ENCODE measurements at regions not wholly inside any gene's neighbourhood (a gene's known extent, or its start where the extent isn't known, plus 50 kb on each side); places are given as distances from the start of the nearest gene placed in this dataset.

DNA sequence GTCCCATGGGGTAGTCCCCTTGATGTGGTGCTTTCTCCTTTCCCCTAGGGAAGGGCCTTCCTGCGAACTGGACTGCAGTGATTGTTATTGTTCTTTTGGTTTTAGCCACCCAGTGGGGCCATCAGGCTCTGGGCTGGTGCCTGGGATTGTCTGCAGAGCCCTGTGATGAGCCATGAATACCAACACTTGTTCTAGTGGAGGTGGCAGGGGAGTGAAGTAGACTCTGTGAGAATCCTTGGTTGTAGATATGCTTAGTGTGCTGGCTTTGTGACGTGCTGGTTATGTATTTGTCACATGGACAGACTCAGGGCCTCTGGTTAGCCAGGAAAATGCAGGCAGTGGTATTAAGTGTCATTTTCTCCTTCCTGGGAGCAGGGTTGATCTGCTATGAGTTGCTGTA lies 51.8 kb upstream of the NDUFB4 start:
- H3K4me2 ChIP-seq (ENCODE audit: low read length), result no peak overlapping the region
- TF ChIP-seq EZH2phosphoT487 (IDR thresholded peaks at IDR 0.05; ENCODE audit: low read depth), result no peak
- TF ChIP-seq, protein P1, sequence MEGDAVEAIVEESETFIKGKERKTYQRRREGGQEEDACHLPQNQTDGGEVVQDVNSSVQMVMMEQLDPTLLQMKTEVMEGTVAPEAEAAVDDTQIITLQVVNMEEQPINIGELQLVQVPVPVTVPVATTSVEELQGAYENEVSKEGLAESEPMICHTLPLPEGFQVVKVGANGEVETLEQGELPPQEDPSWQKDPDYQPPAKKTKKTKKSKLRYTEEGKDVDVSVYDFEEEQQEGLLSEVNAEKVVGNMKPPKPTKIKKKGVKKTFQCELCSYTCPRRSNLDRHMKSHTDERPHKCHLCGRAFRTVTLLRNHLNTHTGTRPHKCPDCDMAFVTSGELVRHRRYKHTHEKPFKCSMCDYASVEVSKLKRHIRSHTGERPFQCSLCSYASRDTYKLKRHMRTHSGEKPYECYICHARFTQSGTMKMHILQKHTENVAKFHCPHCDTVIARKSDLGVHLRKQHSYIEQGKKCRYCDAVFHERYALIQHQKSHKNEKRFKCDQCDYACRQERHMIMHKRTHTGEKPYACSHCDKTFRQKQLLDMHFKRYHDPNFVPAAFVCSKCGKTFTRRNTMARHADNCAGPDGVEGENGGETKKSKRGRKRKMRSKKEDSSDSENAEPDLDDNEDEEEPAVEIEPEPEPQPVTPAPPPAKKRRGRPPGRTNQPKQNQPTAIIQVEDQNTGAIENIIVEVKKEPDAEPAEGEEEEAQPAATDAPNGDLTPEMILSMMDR (IDR thresholded peaks at IDR 0.05; ENCODE audit: low read depth, low read length), result no peak
- H3K79me2 ChIP-seq (ENCODE audit: low read length), result no peaks in the 10 kb centered on the region

DNA sequence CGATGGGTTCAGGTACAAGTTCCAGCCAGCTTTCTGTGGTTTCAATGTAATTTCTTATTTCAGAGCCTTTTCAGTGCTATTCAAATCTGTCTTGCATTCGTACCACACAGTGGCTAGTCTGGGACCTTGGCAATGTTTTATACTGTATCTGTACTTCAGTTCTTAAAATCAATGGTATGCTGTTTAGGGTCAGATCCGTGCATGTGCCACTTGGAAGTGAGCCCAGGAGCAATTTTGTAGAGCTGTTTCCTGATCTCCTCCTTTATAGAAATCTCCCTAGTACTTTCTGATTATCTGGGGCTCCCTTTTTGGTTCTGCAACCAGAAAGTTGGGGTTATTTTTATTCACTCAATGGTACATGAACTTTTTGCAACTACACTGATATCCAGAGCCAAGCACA lies 59.5 kb upstream of the NDUFB4 start:
- Histone ChIP-seq H3K9me3 (ENCODE audit: insufficient read depth, low read length) (0 out of 2 replicates have a peak, but pooled peaks cover 6% of the 10 kb centered on the region), H3K4me2 (ENCODE audit: low read length) (no peak overlapping the region), H3K79me2 (ENCODE audit: low read length) (no peaks in the 10 kb centered on the region), H3K36me3 (replicated peaks; ENCODE audit: low read depth, low read length) (no peaks in the 10 kb centered on the region), H3K27me3 (ENCODE audit: low read depth, low read length) (no peaks in the 10 kb centered on the region), H3K27ac (ENCODE audit: low read length) (no peak overlapping the region), H3K9ac (ENCODE audit: low read length) (no peak overlapping the region), H4K20me1 (ENCODE audit: insufficient read depth, low read length) (no peaks in the 10 kb centered on the region), H2AFZ (ENCODE audit: low read depth, low read length) (no peak overlapping the region), H3K4me3 (ENCODE audit: low read length) (no peak overlapping the region), H3K4me1 (ENCODE audit: low read length) (no peaks in the 10 kb centered on the region)
- TF ChIP-seq, protein P1 (IDR thresholded peaks at IDR 0.05; ENCODE audit: low read depth, low read length), result no peak
- TF ChIP-seq EZH2phosphoT487 (IDR thresholded peaks at IDR 0.05; ENCODE audit: low read depth), result no peak

More for the DNA sequence above, 51.8 kb upstream of the NDUFB4 start:
- Histone ChIP-seq H2AFZ (ENCODE audit: low read depth, low read length) (no peak overlapping the region), H3K4me1 (ENCODE audit: low read length) (no peaks in the 10 kb centered on the region), H3K27ac (ENCODE audit: low read length) (no peak overlapping the region), H3K4me3 (ENCODE audit: low read length) (no peak overlapping the region), H3K9ac (ENCODE audit: low read length) (no peak overlapping the region), H3K9me3 (ENCODE audit: insufficient read depth, low read length) (peaks cover 8% of the 10 kb centered on the region; the same call in 1 of the 2 replicates), H3K36me3 (replicated peaks; ENCODE audit: low read depth, low read length) (no peaks in the 10 kb centered on the region), H3K27me3 (ENCODE audit: low read depth, low read length) (no peaks in the 10 kb centered on the region), H4K20me1 (ENCODE audit: insufficient read depth, low read length) (no peaks in the 10 kb centered on the region)

DNA sequence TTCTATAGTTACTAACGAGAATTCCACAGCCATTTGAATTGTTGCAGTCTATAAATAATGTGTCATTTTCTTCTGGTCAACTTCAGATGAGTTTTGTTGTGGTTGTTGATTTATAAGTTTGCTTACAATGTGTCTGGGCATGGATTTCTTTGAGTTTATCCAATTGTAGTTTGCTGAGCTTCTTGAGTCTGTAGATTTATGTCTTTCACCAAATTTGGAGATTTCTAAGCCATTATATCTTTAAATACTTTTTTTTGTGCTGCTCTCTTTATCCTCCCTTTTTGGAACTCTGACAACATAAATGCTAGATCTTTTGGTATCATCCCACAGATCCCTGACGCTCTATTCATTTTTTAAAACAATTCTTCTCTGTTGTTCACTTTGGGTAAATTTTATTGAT lies 63.2 kb upstream of the NDUFB4 start:
- H3K79me2 ChIP-seq (ENCODE audit: low read length), result no peaks in the 10 kb centered on the region
- no peaks in the 10 kb centered on the region for H4K20me1 ChIP-seq (ENCODE audit: insufficient read depth, low read length)
- H3K36me3 ChIP-seq (replicated peaks; ENCODE audit: low read depth, low read length), result no peaks in the 10 kb centered on the region
- no peak overlapping the region for H3K27ac ChIP-seq (ENCODE audit: low read length)
- H3K4me1 ChIP-seq (ENCODE audit: low read length), result no peaks in the 10 kb centered on the region
- no peak overlapping the region for H3K4me2 ChIP-seq (ENCODE audit: low read length)
- H2AFZ ChIP-seq (ENCODE audit: low read depth, low read length), result no peak overlapping the region
- H3K4me3 ChIP-seq (ENCODE audit: low read length), result no peak overlapping the region
- no peak overlapping the region for H3K9ac ChIP-seq (ENCODE audit: low read length)
- 0 out of 2 replicates have a peak, but pooled peaks cover 2% of the 10 kb centered on the region for H3K9me3 ChIP-seq (ENCODE audit: insufficient read depth, low read length)
- H3K27me3 ChIP-seq (ENCODE audit: low read depth, low read length), result no peaks in the 10 kb centered on the region
- no peak for TF ChIP-seq EZH2phosphoT487 (IDR thresholded peaks at IDR 0.05; ENCODE audit: low read depth)
- TF ChIP-seq, protein P1 (IDR thresholded peaks at IDR 0.05; ENCODE audit: low read depth, low read length), result no peak

DNA sequence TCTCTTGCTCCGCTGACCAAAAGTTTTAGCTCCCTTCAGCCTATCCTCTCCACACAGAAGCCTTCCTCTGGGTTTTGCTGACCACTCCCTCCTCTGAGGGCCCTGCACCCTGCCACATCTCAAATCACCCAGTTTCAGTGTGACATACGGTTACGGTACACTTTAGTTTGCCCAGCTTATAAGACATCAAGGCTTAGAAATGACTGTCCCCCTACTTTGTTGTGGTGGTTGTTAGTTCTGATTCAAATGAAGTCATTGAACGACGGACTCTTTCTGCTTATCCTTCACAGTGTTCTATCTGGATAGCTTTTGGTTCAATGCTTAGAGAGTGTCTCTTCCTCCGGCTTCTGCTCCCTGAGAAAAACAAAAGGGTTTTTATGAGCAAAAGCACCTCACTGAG lies 68.0 kb upstream of the NDUFB4 start:
- Histone ChIP-seq H3K9me3 (ENCODE audit: insufficient read depth, low read length) (0 out of 2 replicates have a peak, but pooled peaks cover 2% of the 10 kb centered on the region), H3K4me2 (ENCODE audit: low read length) (no peak overlapping the region), H4K20me1 (ENCODE audit: insufficient read depth, low read length) (no peaks in the 10 kb centered on the region), H3K4me3 (ENCODE audit: low read length) (no peak overlapping the region), H2AFZ (ENCODE audit: low read depth, low read length) (no peak overlapping the region), H3K27ac (ENCODE audit: low read length) (no peak overlapping the region), H3K9ac (ENCODE audit: low read length) (no peak overlapping the region), H3K79me2 (ENCODE audit: low read length) (no peaks in the 10 kb centered on the region), H3K4me1 (ENCODE audit: low read length) (no peaks in the 10 kb centered on the region), H3K27me3 (ENCODE audit: low read depth, low read length) (no peaks in the 10 kb centered on the region), H3K36me3 (replicated peaks; ENCODE audit: low read depth, low read length) (no peaks in the 10 kb centered on the region)
- TF ChIP-seq, protein P1 (IDR thresholded peaks at IDR 0.05; ENCODE audit: low read depth, low read length), result no peak
- no peak for TF ChIP-seq EZH2phosphoT487 (IDR thresholded peaks at IDR 0.05; ENCODE audit: low read depth)

All from OCI-LY3 (cell line).